Osteocyte (in vitro differentiated cells): ENCODE measurements at regions not wholly inside any gene's neighbourhood (a gene's known extent, or its start where the extent isn't known, plus 50 kb on each side); places are given as distances from the start of the nearest gene placed in this dataset.

Experiments
- DNase-seq: peaks from one replicate; pipeline ENCODE4 v3.0.0; 2021; ENCODE audit warnings: mixed read lengths; ENCODE audit not compliant: unreplicated experiment; ENCODE audit errors: extremely low spot score
- H3K27ac Mint-ChIP-seq: one replicate; pipeline ENCODE4 v1.8.0; 2021; ENCODE audit warnings: mild to moderate bottlenecking, mixed read lengths; ENCODE audit not compliant: unreplicated experiment
- H3K27me3 Mint-ChIP-seq: one replicate; pipeline ENCODE4 v1.8.0; 2021; ENCODE audit warnings: mixed read lengths; ENCODE audit not compliant: unreplicated experiment
- H3K36me3 Mint-ChIP-seq: one replicate; pipeline ENCODE4 v1.8.0; 2021; ENCODE audit warnings: mixed read lengths; ENCODE audit not compliant: unreplicated experiment
- H3K4me1 Mint-ChIP-seq: one replicate; pipeline ENCODE4 v1.8.0; 2021; ENCODE audit warnings: mixed read lengths; ENCODE audit not compliant: unreplicated experiment
- H3K4me3 Mint-ChIP-seq: one replicate; pipeline ENCODE4 v1.8.0; 2021; ENCODE audit warnings: mild to moderate bottlenecking, moderate library complexity, mixed read lengths; ENCODE audit not compliant: unreplicated experiment
- H3K9me3 Mint-ChIP-seq: one replicate; pipeline ENCODE4 v1.8.0; 2021; ENCODE audit warnings: mixed read lengths; ENCODE audit not compliant: unreplicated experiment
- CTCF ChIP-seq: fragments of 200-600 bp; sonication (generic); IDR thresholded peaks from 2 replicates; pipeline ENCODE4 v1.5.0; 2021; ENCODE audit warnings: antibody characterized with exemption, mild to moderate bottlenecking, moderate library complexity

GRCh38 chr3:29185706-29186105 is 95.2 kb upstream of the RBMS3 start:
- Mint-ChIP-seq H3K36me3 (no peaks in the 10 kb centered on the region), H3K27ac (peak overlapping the region; percentile 64), H3K27me3 (no peaks in the 10 kb centered on the region), H3K9me3 (no peaks in the 10 kb centered on the region), H3K4me3 (no peak overlapping the region), H3K4me1 (peaks cover 32% of the 10 kb centered on the region)
- no peak for TF ChIP-seq CTCF
- no peak for DNase-seq

GRCh38 chr3:29186131-29186599 is 94.7 kb upstream of the RBMS3 start:
- Mint-ChIP-seq H3K4me3 (no peak overlapping the region), H3K36me3 (peaks cover 2% of the 10 kb centered on the region), H3K9me3 (peaks cover 2% of the 10 kb centered on the region), H3K27ac (peak overlapping the region; percentile 64), H3K27me3 (no peaks in the 10 kb centered on the region), H3K4me1 (peaks cover 32% of the 10 kb centered on the region)
- no peak for TF ChIP-seq CTCF
- no peak for DNase-seq

DNA sequence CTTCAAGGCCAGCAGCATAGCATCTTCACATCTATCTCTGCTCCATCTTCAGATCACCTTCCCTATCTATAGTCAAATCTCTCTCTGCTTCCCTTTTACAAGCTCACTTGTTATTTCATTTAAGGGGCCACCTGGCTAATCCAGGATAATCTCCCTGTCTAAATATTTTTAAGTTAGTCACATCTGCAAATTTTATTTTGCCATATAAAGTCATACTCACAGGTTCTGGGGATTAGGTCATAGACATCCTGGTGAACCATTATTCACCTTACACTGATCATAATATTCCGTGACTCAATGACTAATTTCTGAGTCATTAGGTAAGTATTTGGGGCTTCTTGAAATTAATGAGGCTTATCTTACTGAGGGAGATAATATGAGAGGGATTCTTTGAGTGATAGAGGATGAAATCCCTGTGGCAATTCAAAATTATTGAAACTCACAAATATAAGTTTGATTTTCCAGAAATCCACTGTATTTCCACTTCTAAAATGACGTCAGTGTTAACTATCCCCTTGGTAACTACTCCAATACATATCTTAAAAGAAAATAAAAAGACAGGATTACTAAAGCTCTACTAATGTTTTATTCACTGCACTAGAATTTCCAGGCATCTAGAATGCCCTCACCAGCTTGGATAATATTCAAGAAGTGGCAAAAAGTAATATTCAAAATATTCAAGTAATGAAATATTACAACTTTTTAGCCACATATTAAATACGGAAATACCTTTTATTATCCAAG is 93.7 kb upstream of the RBMS3 start:
- H3K4me3 Mint-ChIP-seq = no peak overlapping the region
- H3K9me3 Mint-ChIP-seq = peaks cover 11% of the 10 kb centered on the region
- H3K27me3 Mint-ChIP-seq = no peaks in the 10 kb centered on the region
- DNase-seq = no peak
- peaks cover 2% of the 10 kb centered on the region for H3K36me3 Mint-ChIP-seq
- H3K27ac Mint-ChIP-seq = no peak overlapping the region
- no peak for TF ChIP-seq CTCF
- peaks cover 32% of the 10 kb centered on the region for H3K4me1 Mint-ChIP-seq

DNA sequence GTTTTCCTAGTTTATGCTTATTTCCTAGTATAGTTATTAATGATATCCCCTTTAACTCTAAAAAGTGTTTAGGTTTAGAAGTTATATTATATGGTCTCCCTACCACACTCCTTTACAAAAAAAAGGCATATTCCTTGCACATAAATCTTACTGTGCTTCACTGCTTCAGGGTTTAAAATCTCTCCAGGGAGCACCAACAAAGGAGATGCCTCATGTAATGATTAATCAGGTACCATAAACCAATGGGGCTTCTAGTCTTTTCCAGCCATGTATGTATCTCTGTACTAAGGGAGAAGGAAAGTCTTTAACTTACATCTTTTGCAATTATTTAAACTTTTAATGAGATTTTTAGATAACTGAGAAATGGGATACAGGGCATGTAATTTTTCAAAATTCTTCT is 91.5 kb upstream of the RBMS3 start:
- H3K4me1 Mint-ChIP-seq = peaks cover 26% of the 10 kb centered on the region

More for the DNA sequence above, 91.5 kb upstream of the RBMS3 start:
- DNase-seq = no peak
- no peak for TF ChIP-seq CTCF
- Mint-ChIP-seq H3K27ac (no peak overlapping the region), H3K36me3 (peaks cover 4% of the 10 kb centered on the region), H3K4me3 (no peak overlapping the region), H3K27me3 (no peaks in the 10 kb centered on the region), H3K9me3 (peaks cover 20% of the 10 kb centered on the region)
